IMR-90 (cell line): ENCODE measurements at regions not wholly inside any gene's neighbourhood (a gene's known extent, or its start where the extent isn't known, plus 50 kb on each side); places are given as distances from the start of the nearest gene placed in this dataset.

Source experiments
- ATAC-seq: fragments of 200-7000 bp; cut with Tn5 transposase; 2 replicates; pipeline ENCODE4 v1.9.1; 2020; ENCODE audit warnings: low read depth, mild to moderate bottlenecking, moderate library complexity
- BruUV-seq: library from RNA; stranded (reverse); fragments of 400-500 nt; replicated peaks from 2 replicates; lab custom pipeline; 2021; lab: Mats Ljungman, UMichigan
- CTCF ChIA-PET: fragments of 300-600 bp; formaldehyde crosslinking; extraction: SDS; loops from one replicate; lab custom pipeline; 2021; ENCODE audit warnings: antibody characterized with exemption; lab: Yijun Ruan, JAX
- POLR2A ChIA-PET: fragments of 300-600 bp; sonication (Branson Sonifier 250); formaldehyde crosslinking; loops from one replicate; lab custom pipeline; 2022; ENCODE audit warnings: antibody characterized with exemption; ENCODE audit not compliant: unreplicated experiment; lab: Charles Lee
- DNase-seq: peaks from one replicate; pipeline ENCODE4 v3.0.0; 2013
- H2AFZ ChIP-seq: replicated peaks from 2 replicates; pipeline ENCODE3; 2013; ENCODE audit warnings: low read length, mild to moderate bottlenecking; ENCODE audit not compliant: poor library complexity
- H2AK5ac ChIP-seq: 2 replicates; pipeline ENCODE4 v1.6.1; 2013; ENCODE audit warnings: low read depth, low read length, inconsistent platforms
- H2AK9ac ChIP-seq: replicated peaks from 2 replicates; pipeline ENCODE3; 2013; ENCODE audit warnings: mild to moderate bottlenecking, low read depth, low read length, moderate library complexity; ENCODE audit not compliant: poor library complexity
- H2BK120ac ChIP-seq: 2 replicates; pipeline ENCODE4 v1.6.1; 2013; ENCODE audit warnings: low read depth, low read length, inconsistent platforms
- H2BK15ac ChIP-seq: 3 replicates; pipeline ENCODE4 v1.6.1; 2013; ENCODE audit warnings: low read depth, low read length, inconsistent platforms
- H2BK20ac ChIP-seq: 2 replicates; pipeline ENCODE4 v1.6.1; 2013; ENCODE audit warnings: low read depth, mild to moderate bottlenecking, inconsistent platforms, low read length, moderate library complexity
- H2BK5ac ChIP-seq: 2 replicates; pipeline ENCODE4 v1.6.1; 2013; ENCODE audit warnings: mild to moderate bottlenecking, low read depth, low read length, inconsistent platforms; ENCODE audit not compliant: poor library complexity, severe bottlenecking
- H3K14ac ChIP-seq: replicated peaks from 2 replicates; pipeline ENCODE4 v1.6.1; 2013; ENCODE audit warnings: low read depth, low read length, inconsistent platforms
- H3K18ac ChIP-seq: 2 replicates; pipeline ENCODE4 v1.6.1; 2013; ENCODE audit warnings: low read depth, low read length, control low read depth
- H3K23ac ChIP-seq: 2 replicates; pipeline ENCODE4 v1.6.1; 2013; ENCODE audit warnings: low read depth, low read length, inconsistent platforms
- H3K27ac ChIP-seq: 2 replicates; pipeline ENCODE4 v1.5.1; 2013; ENCODE audit warnings: mild to moderate bottlenecking, control low read depth, low read length; ENCODE audit not compliant: insufficient read depth
- H3K27me3 ChIP-seq: 2 replicates; pipeline ENCODE4 v1.6.1; 2013; ENCODE audit warnings: low read length; ENCODE audit not compliant: control insufficient read depth, insufficient read depth
- H3K36me3 ChIP-seq: 2 replicates; pipeline ENCODE4 v1.6.1; 2013; ENCODE audit warnings: low read length, mixed read lengths; ENCODE audit not compliant: control insufficient read depth, insufficient read depth
- H3K4ac ChIP-seq: 2 replicates; pipeline ENCODE4 v1.6.1; 2013; ENCODE audit warnings: low read depth, low read length, inconsistent platforms
- H3K4me1 ChIP-seq: 2 replicates; pipeline ENCODE4 v1.6.1; 2013; ENCODE audit warnings: low read length, mixed read lengths; ENCODE audit not compliant: control insufficient read depth, insufficient read depth
- H3K4me2 ChIP-seq: 2 replicates; pipeline ENCODE4 v1.6.1; 2013; ENCODE audit warnings: low read depth, mild to moderate bottlenecking, control low read depth, low read length, moderate library complexity
- H3K4me3 ChIP-seq: 2 replicates; pipeline ENCODE4 v1.5.1; 2013; ENCODE audit warnings: low read depth, mild to moderate bottlenecking, control low read depth, low read length, moderate library complexity; ENCODE audit not compliant: insufficient read depth
- H3K56ac ChIP-seq: 2 replicates; pipeline ENCODE4 v1.6.1; 2013; ENCODE audit warnings: low read length, inconsistent platforms; ENCODE audit not compliant: insufficient read depth; ENCODE audit errors: extremely low read depth
- H3K79me1 ChIP-seq, 2 experiments: 2 replicates each; pipeline ENCODE4 v1.6.1; 2013; ENCODE audit warnings: low read length in 2 of 2, inconsistent platforms in 1 of 2, low read depth in 1 of 2
- H3K9ac ChIP-seq: 2 replicates; pipeline ENCODE4 v1.6.1; 2013; ENCODE audit warnings: low read depth, low read length, control low read depth
- H3K9me1 ChIP-seq: 2 replicates; pipeline ENCODE4 v1.6.1; 2013; ENCODE audit warnings: low read length, inconsistent platforms; ENCODE audit not compliant: insufficient read depth
- H3K9me3 ChIP-seq: 2 replicates; pipeline ENCODE4 v1.6.1; 2013; ENCODE audit warnings: low read length; ENCODE audit not compliant: control insufficient read depth, insufficient read depth
- H4K20me1 ChIP-seq: 2 replicates; pipeline ENCODE4 v1.6.1; 2013; ENCODE audit warnings: low read length, inconsistent platforms; ENCODE audit not compliant: insufficient read depth
- H4K5ac ChIP-seq: 2 replicates; pipeline ENCODE4 v1.6.1; 2013; ENCODE audit warnings: mild to moderate bottlenecking, low read depth, low read length, control low read depth
- H4K8ac ChIP-seq, 2 experiments: 2 replicates each; pipeline ENCODE4 v1.6.1; 2013; ENCODE audit warnings: low read depth in 2 of 2, low read length in 2 of 2, control low read depth in 1 of 2, inconsistent platforms in 1 of 2
- H4K91ac ChIP-seq: 2 replicates; pipeline ENCODE4 v1.6.1; 2013; ENCODE audit warnings: low read depth, low read length, inconsistent platforms; ENCODE audit not compliant: insufficient read depth
- CEBPB ChIP-seq: IDR thresholded peaks from 2 replicates; pipeline ENCODE4 v1.6.1; 2012; ENCODE audit warnings: low read depth, low read length, improper control_type of control experiment
- CHD1 ChIP-seq: IDR thresholded peaks from 2 replicates; pipeline ENCODE4 v1.6.1; 2012; ENCODE audit warnings: low read depth, low read length, improper control_type of control experiment
- CTCF ChIP-seq: conservative IDR thresholded peaks from 2 replicates; pipeline ENCODE4 v1.5.1; 2012; ENCODE audit warnings: mild to moderate bottlenecking, low read depth, low read length, improper control_type of control experiment
- ELK1 ChIP-seq: fragments of 150-350 bp; IDR thresholded peaks from 2 replicates; pipeline ENCODE4 v1.6.1; 2016; ENCODE audit warnings: low read depth, mild to moderate bottlenecking, low read length, moderate library complexity, borderline replicate concordance
- FOS ChIP-seq: fragments of 150-350 bp; IDR thresholded peaks from 2 replicates; pipeline ENCODE4 v1.6.1; 2016; ENCODE audit warnings: low read depth, low read length
- MAFK ChIP-seq: IDR thresholded peaks from 2 replicates; pipeline ENCODE4 v1.6.1; 2012; ENCODE audit warnings: low read depth, low read length, improper control_type of control experiment
- MXI1 ChIP-seq: IDR thresholded peaks from 2 replicates; pipeline ENCODE4 v1.6.1; 2012; ENCODE audit warnings: low read depth, mild to moderate bottlenecking, low read length, moderate library complexity, borderline replicate concordance
- NFE2L2 ChIP-seq: fragments of 150-350 bp; IDR thresholded peaks from 2 replicates; pipeline ENCODE4 v1.6.1; 2016; ENCODE audit warnings: low read depth, mild to moderate bottlenecking, low read length
- POLR2A ChIP-seq: IDR thresholded peaks from 2 replicates; pipeline ENCODE4 v1.6.1; 2012; ENCODE audit warnings: mild to moderate bottlenecking, low read depth, low read length
- RAD21 ChIP-seq: IDR thresholded peaks from 2 replicates; pipeline ENCODE4 v1.6.1; 2012; ENCODE audit warnings: low read length, improper control_type of control experiment
- RCOR1 ChIP-seq: IDR thresholded peaks from 2 replicates; pipeline ENCODE4 v1.6.1; 2012; ENCODE audit warnings: mild to moderate bottlenecking, low read length, improper control_type of control experiment; ENCODE audit not compliant: insufficient replicate concordance
- RFX5 ChIP-seq: IDR thresholded peaks from 2 replicates; pipeline ENCODE4 v1.8.0; 2012; ENCODE audit warnings: low read depth, mild to moderate bottlenecking, low read length, moderate library complexity
- USF2 ChIP-seq: fragments of 150-350 bp; IDR thresholded peaks from 2 replicates; pipeline ENCODE4 v1.6.1; 2017; ENCODE audit warnings: mild to moderate bottlenecking, antibody characterized with exemption, low read length, low read depth
- WGBS, 2 experiments: methylation state at CpG; one replicate each; pipeline versions ENCODE4 v1.1.5 to v1.1.7; 2013; ENCODE audit warnings: missing lambda C conversion rate in 2 of 2; ENCODE audit not compliant: insufficient read length in 1 of 2; ENCODE audit errors: extremely low coverage in 2 of 2; 5-methylcytosine and 5-hydroxymethylcytosine counted together
- dilution Hi-C: fragments of 300-500 bp; cut with HindIII; formaldehyde crosslinking; loops from one replicate; pipeline ENCODE4 v1.14.3; 2018; ENCODE audit warnings: low sequenced_read_pairs; ENCODE audit not compliant: unreplicated experiment
- in situ Hi-C: fragments of 300-500 bp; cut with MboI; formaldehyde crosslinking; loops from 3 replicates; pipeline ENCODE4 v1.14.3; 2019; ENCODE audit warnings: low sequenced_read_pairs, inconsistent platforms, mixed read lengths
- intact Hi-C: fragments of 100-400 bp; cut with micrococcal nuclease; formaldehyde crosslinking; loops from 2 replicates; pipeline ENCODE4 v1.10.0; 2022

GRCh38 chr2:234852941-234853340 lies 98.9 kb upstream of the SH3BP4 start:
- no peak for TF ChIP-seq ELK1
- TF ChIP-seq USF2, result no peak
- no peak for TF ChIP-seq FOS
- no peak for TF ChIP-seq POLR2A
- TF ChIP-seq NFE2L2, result no peak
- TF ChIP-seq CTCF, result no peak
- TF ChIP-seq RCOR1, result no peak
- no peak for TF ChIP-seq MAFK
- no peak for TF ChIP-seq MXI1
- no peak for TF ChIP-seq CHD1
- no peak for TF ChIP-seq RFX5
- no peak for TF ChIP-seq CEBPB
- no peak for TF ChIP-seq RAD21
- Histone ChIP-seq H4K5ac (no peak overlapping the region), H2BK20ac (no peak overlapping the region), H4K8ac (no peak overlapping the region), H2AK9ac (no peak overlapping the region), H2BK120ac (no peak overlapping the region), H3K4ac (no peak overlapping the region), H2BK15ac (no peak overlapping the region), H4K20me1 (no peaks in the 10 kb centered on the region), H3K79me1 (no peaks in the 10 kb centered on the region), H3K27me3 (no peaks in the 10 kb centered on the region), H3K9ac (no peak overlapping the region), H2AFZ (no peak overlapping the region), H3K14ac (0 out of 2 replicates have a peak overlapping the region, but pooled peaks have one; percentile 8), H3K56ac (no peak overlapping the region), H3K36me3 (no peaks in the 10 kb centered on the region), H3K27ac (no peak overlapping the region), H2BK5ac (no peak overlapping the region), H3K9me1 (0 out of 2 replicates have a peak, but pooled peaks cover 3% of the 10 kb centered on the region), H3K18ac (no peak overlapping the region), H4K91ac (no peak overlapping the region), H2AK5ac (no peak overlapping the region), H3K9me3 (peaks cover 4% of the 10 kb centered on the region), H3K23ac (no peak overlapping the region), H3K4me1 (no peaks in the 10 kb centered on the region), H3K4me2 (no peak overlapping the region), H3K4me3 (no peak overlapping the region)
- ATAC-seq (no peak), DNase-seq (no peak)
- POLR2A ChIA-PET, result no interaction called here
- CTCF ChIA-PET, result no interaction called here
- intact Hi-C loops, result no loop called here
- dilution Hi-C loops, result no loop called here
- in situ Hi-C loops, result no loop called here
- no TSS peak for BruUV-seq
- 92% methylated on average over 4 of the region's 5 CpGs; no CpG with 5 or more reads in 1 of the 2 experiments for WGBS, 2 experiments
